ENCODE measurements at regions not wholly inside any gene's neighbourhood (a gene's known extent, or its start where the extent isn't known, plus 50 kb on each side); places are given as distances from the start of the nearest gene placed in this dataset.

DNA sequence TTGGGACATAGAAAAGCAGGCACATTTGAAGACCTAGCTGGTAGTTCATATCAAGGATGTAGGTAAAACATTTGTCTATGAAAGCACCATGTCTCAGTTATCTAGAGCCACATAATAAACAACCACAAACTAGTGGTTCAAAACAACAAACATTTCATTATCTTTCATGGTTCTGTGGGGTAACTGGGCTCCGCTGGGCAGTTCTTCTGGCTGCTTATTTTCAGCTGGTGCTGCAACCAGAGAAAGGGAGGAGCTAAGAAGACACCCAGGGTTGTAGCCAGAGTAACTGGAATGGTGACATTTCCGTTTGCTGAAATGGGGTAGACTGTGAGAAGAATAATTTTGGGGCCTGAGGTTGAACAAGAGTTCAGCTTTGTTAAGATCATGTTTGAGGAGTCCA, 145.7 kb upstream of the SULF2 start:
- H3K36me3 ChIP-seq (ENCODE audit: low read depth): no peaks in the 10 kb centered on the region
- intact Hi-C loops (cut with DNase I, micrococcal nuclease): no loop called here
- ATAC-seq (no peak), DNase-seq (no peak)
- TF ChIP-seq, protein P1, sequence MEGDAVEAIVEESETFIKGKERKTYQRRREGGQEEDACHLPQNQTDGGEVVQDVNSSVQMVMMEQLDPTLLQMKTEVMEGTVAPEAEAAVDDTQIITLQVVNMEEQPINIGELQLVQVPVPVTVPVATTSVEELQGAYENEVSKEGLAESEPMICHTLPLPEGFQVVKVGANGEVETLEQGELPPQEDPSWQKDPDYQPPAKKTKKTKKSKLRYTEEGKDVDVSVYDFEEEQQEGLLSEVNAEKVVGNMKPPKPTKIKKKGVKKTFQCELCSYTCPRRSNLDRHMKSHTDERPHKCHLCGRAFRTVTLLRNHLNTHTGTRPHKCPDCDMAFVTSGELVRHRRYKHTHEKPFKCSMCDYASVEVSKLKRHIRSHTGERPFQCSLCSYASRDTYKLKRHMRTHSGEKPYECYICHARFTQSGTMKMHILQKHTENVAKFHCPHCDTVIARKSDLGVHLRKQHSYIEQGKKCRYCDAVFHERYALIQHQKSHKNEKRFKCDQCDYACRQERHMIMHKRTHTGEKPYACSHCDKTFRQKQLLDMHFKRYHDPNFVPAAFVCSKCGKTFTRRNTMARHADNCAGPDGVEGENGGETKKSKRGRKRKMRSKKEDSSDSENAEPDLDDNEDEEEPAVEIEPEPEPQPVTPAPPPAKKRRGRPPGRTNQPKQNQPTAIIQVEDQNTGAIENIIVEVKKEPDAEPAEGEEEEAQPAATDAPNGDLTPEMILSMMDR (IDR thresholded peaks at IDR 0.05): no peak
- H3K9me3 ChIP-seq: no peaks in the 10 kb centered on the region
- no peaks in the 10 kb centered on the region for H3K4me1 ChIP-seq (ENCODE audit: low read depth)
- no peak overlapping the region for H3K4me3 ChIP-seq

- Histone ChIP-seq H3K9me3 (no peaks in the 10 kb centered on the region), H3K36me3 (ENCODE audit: low read depth) (no peaks in the 10 kb centered on the region), H3K4me3 (no peak overlapping the region), H3K4me1 (ENCODE audit: low read depth) (no peaks in the 10 kb centered on the region)
- intact Hi-C loops (cut with DNase I, micrococcal nuclease): no loop called here
- ATAC-seq (no peak), DNase-seq (no peak)
- TF ChIP-seq, protein P1 (IDR thresholded peaks at IDR 0.05): no peak
Observed at GRCh38 chr20:47929368-47930115, 144.3 kb upstream of the SULF2 start.

- H3K36me3 ChIP-seq (ENCODE audit: low read depth): no peaks in the 10 kb centered on the region
- H3K4me3 ChIP-seq: no peak overlapping the region
- ATAC-seq: no peak
- TF ChIP-seq, protein P1 (IDR thresholded peaks at IDR 0.05): no peak
- no peaks in the 10 kb centered on the region for H3K4me1 ChIP-seq (ENCODE audit: low read depth)
- intact Hi-C loops (cut with DNase I, micrococcal nuclease): no loop called here
- no peaks in the 10 kb centered on the region for H3K9me3 ChIP-seq
- DNase-seq: no peak
Observed at GRCh38 chr20:47927944-47928343, 142.7 kb upstream of the SULF2 start.

DNA sequence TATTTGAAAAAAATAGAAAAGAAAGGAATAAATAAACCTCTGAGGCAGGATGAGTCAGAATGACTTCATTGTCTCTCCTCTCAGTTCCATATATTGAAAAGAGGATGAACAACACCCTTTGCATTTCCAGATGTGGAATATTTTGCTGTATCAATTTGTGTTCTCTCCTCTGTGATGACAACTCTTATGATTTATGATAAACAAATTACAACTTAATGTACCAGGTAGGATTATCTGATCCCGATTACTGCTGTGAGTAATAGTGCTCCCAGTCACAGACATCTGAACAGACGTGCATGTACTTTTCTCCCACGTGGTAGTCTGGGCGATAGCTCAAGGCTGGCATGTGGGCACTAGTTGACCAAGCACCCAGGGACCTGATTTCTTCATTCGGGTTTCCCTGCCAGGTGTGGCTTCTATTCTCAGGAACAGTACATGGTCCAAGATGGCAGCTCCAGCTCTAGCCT, 142.1 kb upstream of the SULF2 start:
- no peak for DNase-seq
- TF ChIP-seq, protein P1 (IDR thresholded peaks at IDR 0.05): no peak
- no peak overlapping the region for H3K4me3 ChIP-seq
- no peak for ATAC-seq
- no peaks in the 10 kb centered on the region for H3K9me3 ChIP-seq
- intact Hi-C loops (cut with DNase I, micrococcal nuclease): no loop called here
- no peaks in the 10 kb centered on the region for H3K4me1 ChIP-seq (ENCODE audit: low read depth)
- H3K36me3 ChIP-seq (ENCODE audit: low read depth): no peaks in the 10 kb centered on the region

DNA sequence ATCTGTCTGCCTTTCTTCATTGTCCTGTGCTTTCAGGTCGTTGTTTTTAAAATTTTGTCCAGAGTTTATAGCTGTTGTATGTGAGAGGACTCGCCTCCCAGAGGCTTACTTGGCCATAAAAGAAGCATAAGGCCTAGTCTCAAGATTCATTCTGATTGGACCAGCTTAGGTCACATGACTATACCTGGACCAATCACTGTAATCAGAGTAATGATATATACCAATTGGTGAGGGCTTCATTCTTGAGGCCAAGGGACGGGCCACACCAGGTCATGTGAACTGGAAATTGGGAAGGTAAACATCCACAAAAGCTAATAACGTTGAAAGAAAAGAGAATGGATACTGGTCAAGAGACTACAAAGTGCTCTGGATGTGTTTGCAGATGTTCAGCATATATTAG, 141.4 kb upstream of the SULF2 start:
- TF ChIP-seq, protein P1 (IDR thresholded peaks at IDR 0.05): no peak

More for the DNA sequence above, 141.4 kb upstream of the SULF2 start:
- DNase-seq: no peak
- intact Hi-C loops (cut with DNase I, micrococcal nuclease): no loop called here
- Histone ChIP-seq H3K9me3 (no peaks in the 10 kb centered on the region), H3K4me3 (no peak overlapping the region), H3K36me3 (ENCODE audit: low read depth) (no peaks in the 10 kb centered on the region), H3K4me1 (ENCODE audit: low read depth) (no peaks in the 10 kb centered on the region)
- no peak for ATAC-seq
